Heart left ventricle (tissue), 13 donors: ENCODE measurements at regions not wholly inside any gene's neighbourhood (a gene's known extent, or its start where the extent isn't known, plus 50 kb on each side); places are given as distances from the start of the nearest gene placed in this dataset.

Experiments used
- CTCF ChIP-seq, 12 donors: fragments of 200-600 bp; sonication (generic) in 4 of 12; IDR thresholded peaks; one replicate each; pipeline versions ENCODE4 v1.5.0 to v1.8.0; 2018 to 2022; ENCODE audit warnings: antibody characterized with exemption in 12 of 12, mild to moderate bottlenecking in 5 of 12
- POLR2A ChIP-seq, 2 donors: fragments of 450-650 bp; IDR thresholded peaks; one replicate each; pipeline ENCODE4 v1.6.1; 2017; ENCODE audit warnings: antibody characterized with exemption in 2 of 2, mild to moderate bottlenecking in 2 of 2, moderate library complexity in 2 of 2
- donor health status: ischemic (EF 13 %, LVEDD 7.1; RV severe dilation, severe dysfunction).
- donor health status: DM: no; HTN: yes; CAD: no.
- donor health status: DM: no; HTN: no; CAD: no.
- donor health status: ischemic (EF 25% LVEDD 6.9; RV normal size, moderate dysfunction).
- donor health status: ischemic (EF 25% LVEDD 5.7; RV mildly dilated, moderate dysfunction).
- donor health status: ischemic (EF 35%, LVEDD 5.7; RV mildly dilated, moderate dysfunction).
- donor health status: nonischemic (EF 11% LVEDD 7.7; RV severe dilation, severe dysfunction).
- donor health status: DM: yes; HTN: yes; CAD: no.
- donor health status: PGD.
- donor health status: ischemic (EF 29% LVEDD 5.4; RV normal size, mild dysfunction).
- donor health status: nonischemic (EF 23%, LVEDD 6.1; RV moderate dilation, normal function).

GRCh38 chr2:106311041-106311370, 116.9 kb upstream of the UXS1 start:
- TF ChIP-seq CTCF (IDR thresholded peaks at IDR 0.05) = no peak
- no peak for TF ChIP-seq POLR2A (IDR thresholded peaks at IDR 0.05)
